ENCODE measurements at regions not wholly inside any gene's neighbourhood (a gene's known extent, or its start where the extent isn't known, plus 50 kb on each side); places are given as distances from the start of the nearest gene placed in this dataset.

GRCh38 chr2:179351057-179351456 lies 86.4 kb upstream of the SESTD1 start:
- no peaks in the 10 kb centered on the region for H3K27me3 ChIP-seq (ENCODE audit: control insufficient read depth, insufficient read depth, low read length, poor library complexity, severe bottlenecking)
- H3K27ac ChIP-seq (ENCODE audit: low read depth, low read length): no peak overlapping the region
- no peaks in the 10 kb centered on the region for H3K36me3 ChIP-seq (ENCODE audit: control insufficient read depth, insufficient read depth, low read length)
- no peaks in the 10 kb centered on the region for H3K9me3 Mint-ChIP-seq
- H3K4me3 ChIP-seq (ENCODE audit: low read length): no peak overlapping the region
- WGBS, 2 experiments (ENCODE audit: insufficient coverage in 1 of 2, insufficient read length in 1 of 2): 84 to 90% methylated on average over 2 of the region's 2 CpGs
- no peak overlapping the region for H3K9ac ChIP-seq (ENCODE audit: extremely low read depth, low read length, poor library complexity, severe bottlenecking)
- DNase-seq: no peak
- H3K27ac Mint-ChIP-seq: no peak overlapping the region
- no peaks in the 10 kb centered on the region for H3K9me3 ChIP-seq (ENCODE audit: control insufficient read depth, low read length)
- no peaks in the 10 kb centered on the region for H3K4me1 ChIP-seq (ENCODE audit: control insufficient read depth, insufficient read depth, low read length)
- H3K36me3 Mint-ChIP-seq (ENCODE audit: low read depth): no peaks in the 10 kb centered on the region
- H3K27me3 Mint-ChIP-seq (ENCODE audit: insufficient read depth): no peaks in the 10 kb centered on the region
- no peaks in the 10 kb centered on the region for H3K4me1 Mint-ChIP-seq
- TF ChIP-seq CTCF (conservative IDR thresholded peaks at IDR 0.05): no peak
- H3K4me3 Mint-ChIP-seq: no peak overlapping the region

- H3K4me1 ChIP-seq (ENCODE audit: control insufficient read depth, insufficient read depth, low read length): no peaks in the 10 kb centered on the region
- H3K27me3 ChIP-seq (ENCODE audit: control insufficient read depth, insufficient read depth, low read length, poor library complexity, severe bottlenecking): no peaks in the 10 kb centered on the region
- H3K27ac ChIP-seq (ENCODE audit: low read depth, low read length): no peak overlapping the region
- 93 to 100% methylated on average over 1 of the region's 1 CpG for WGBS, 2 experiments (ENCODE audit: insufficient coverage in 1 of 2, insufficient read length in 1 of 2)
- H3K9ac ChIP-seq (ENCODE audit: extremely low read depth, low read length, poor library complexity, severe bottlenecking): no peak overlapping the region
- H3K36me3 Mint-ChIP-seq (ENCODE audit: low read depth): no peaks in the 10 kb centered on the region
- no peak overlapping the region for H3K27ac Mint-ChIP-seq
- H3K4me3 Mint-ChIP-seq: no peak overlapping the region
- H3K36me3 ChIP-seq (ENCODE audit: control insufficient read depth, insufficient read depth, low read length): no peaks in the 10 kb centered on the region
- H3K9me3 Mint-ChIP-seq: no peaks in the 10 kb centered on the region
- peaks cover 4% of the 10 kb centered on the region for H3K4me1 Mint-ChIP-seq
- no peak for TF ChIP-seq CTCF (conservative IDR thresholded peaks at IDR 0.05)
- no peak for DNase-seq
- H3K9me3 ChIP-seq (ENCODE audit: control insufficient read depth, low read length): no peaks in the 10 kb centered on the region
- H3K27me3 Mint-ChIP-seq (ENCODE audit: insufficient read depth): no peaks in the 10 kb centered on the region
- H3K4me3 ChIP-seq (ENCODE audit: low read length): no peak overlapping the region
Observed at GRCh38 chr2:179349670-179350303, 85.2 kb upstream of the SESTD1 start.

- Histone ChIP-seq H3K4me3 (ENCODE audit: low read length) (no peak overlapping the region), H3K27ac (ENCODE audit: low read depth, low read length) (no peak overlapping the region), H3K36me3 (ENCODE audit: control insufficient read depth, insufficient read depth, low read length) (no peaks in the 10 kb centered on the region), H3K9me3 (ENCODE audit: control insufficient read depth, low read length) (no peaks in the 10 kb centered on the region), H3K9ac (ENCODE audit: extremely low read depth, low read length, poor library complexity, severe bottlenecking) (no peak overlapping the region), H3K27me3 (ENCODE audit: control insufficient read depth, insufficient read depth, low read length, poor library complexity, severe bottlenecking) (no peaks in the 10 kb centered on the region), H3K4me1 (ENCODE audit: control insufficient read depth, insufficient read depth, low read length) (no peaks in the 10 kb centered on the region)
- DNase-seq: no peak
- Mint-ChIP-seq H3K4me1 (peaks cover 10% of the 10 kb centered on the region), H3K27ac (no peak overlapping the region), H3K4me3 (no peak overlapping the region), H3K9me3 (no peaks in the 10 kb centered on the region), H3K36me3 (ENCODE audit: low read depth) (no peaks in the 10 kb centered on the region), H3K27me3 (ENCODE audit: insufficient read depth) (no peaks in the 10 kb centered on the region)
- WGBS, 2 experiments (ENCODE audit: insufficient coverage in 1 of 2, insufficient read length in 1 of 2): 91 to 92% methylated on average over 3 of the region's 3 CpGs
- no peak for TF ChIP-seq CTCF (conservative IDR thresholded peaks at IDR 0.05)
Observed at GRCh38 chr2:179348906-179349305, 84.3 kb upstream of the SESTD1 start.

All from endodermal cell (in vitro differentiated cells).